Endothelial cell of umbilical vein (primary cell): ENCODE measurements at regions not wholly inside any gene's neighbourhood (a gene's known extent, or its start where the extent isn't known, plus 50 kb on each side); places are given as distances from the start of the nearest gene placed in this dataset.
"Not testable (repeated sequence)": the region's sequence is repeated elsewhere in the genome, so short reads cannot be mapped to it uniquely, and the experiment has no call there.

Experiments used
- BruUV-seq: library from RNA; stranded (reverse); fragments of 400-500 nt; replicated peaks from 2 replicates; lab custom pipeline; 2021; lab: Mats Ljungman, UMichigan
- CTCF ChIA-PET: fragments of 300-600, 350-600 bp; sonication (Branson Sonifier 250); formaldehyde crosslinking; loops from one replicate; lab custom pipeline; 2021; ENCODE audit warnings: antibody characterized with exemption, inconsistent platforms; lab: Charles Lee
- POLR2A ChIA-PET: fragments of 300-600, 350-600 bp; sonication (Branson Sonifier 250); formaldehyde crosslinking; loops from one replicate; lab custom pipeline; 2021; ENCODE audit warnings: antibody characterized with exemption, inconsistent platforms; lab: Charles Lee
- DNase-seq: peaks from one replicate; pipeline ENCODE4 v3.0.0-alpha.2; 2011; ENCODE audit warnings: low read depth, low spot score
- FAIRE-seq: peaks from 2 replicates; lab custom pipeline; 2011; peaks lifted over from hg19 to GRCh38; lab: Jason Lieb, UNC
- H2AFZ ChIP-seq: 2 replicates; pipeline ENCODE4 v1.6.0; 2012; ENCODE audit warnings: low read depth, low read length, control low read depth, inconsistent platforms
- H3K27ac ChIP-seq: 2 replicates; pipeline ENCODE4 v1.5.1; 2011; ENCODE audit warnings: low read depth, mild to moderate bottlenecking, control low read depth, low read length, moderate library complexity; ENCODE audit not compliant: insufficient read depth
- H3K27me3 ChIP-seq, 2 experiments: 2 replicates each; pipeline versions ENCODE4 v1.6.0 to v1.6.1; 2011; ENCODE audit warnings: low read length in 2 of 2, mixed read lengths in 1 of 2; ENCODE audit not compliant: control insufficient read depth in 2 of 2, insufficient read depth in 2 of 2
- H3K36me3 ChIP-seq, 2 experiments: 2 replicates in 1 of 2; 3 replicates in 1 of 2; pipeline ENCODE4 v1.5.1; 2011; ENCODE audit warnings: low read length in 2 of 2, mild to moderate bottlenecking in 1 of 2, moderate library complexity in 1 of 2; ENCODE audit not compliant: control insufficient read depth in 2 of 2, insufficient read depth in 2 of 2; ENCODE audit errors: extremely low read depth in 1 of 2
- H3K4me1 ChIP-seq: 3 replicates; pipeline ENCODE4 v1.5.1; 2011; ENCODE audit warnings: mild to moderate bottlenecking, low read length; ENCODE audit not compliant: control insufficient read depth, insufficient read depth; ENCODE audit errors: extremely low read depth
- H3K4me2 ChIP-seq: 2 replicates; pipeline ENCODE4 v1.6.1; 2011; ENCODE audit warnings: low read length, control low read depth, mixed read lengths; ENCODE audit not compliant: insufficient read depth
- H3K4me3 ChIP-seq, 3 experiments: fragments of 200-600 bp in 1 of 3; sonication (generic), shearing (Covaris generic) in 1 of 3; replicated peaks in 1 of 3; 2 replicates each; pipeline ENCODE4 v1.5.1; 2011 to 2016; ENCODE audit warnings: control low read depth in 3 of 3, low read length in 3 of 3, mild to moderate bottlenecking in 2 of 3, inconsistent platforms in 1 of 3, low read depth in 1 of 3, moderate library complexity in 1 of 3; ENCODE audit not compliant: insufficient read depth in 1 of 3
- H3K79me2 ChIP-seq: 2 replicates; pipeline ENCODE4 v1.6.0; 2012; ENCODE audit warnings: low read length, inconsistent platforms; ENCODE audit not compliant: control insufficient read depth, insufficient read depth
- H3K9ac ChIP-seq: replicated peaks from 2 replicates; pipeline ENCODE3; 2011; ENCODE audit warnings: low read length, control low read depth; ENCODE audit not compliant: insufficient read depth; ENCODE audit errors: extremely low read depth
- H3K9me1 ChIP-seq: replicated peaks from 3 replicates; pipeline ENCODE4 v1.6.0; 2011; ENCODE audit warnings: mild to moderate bottlenecking, low read length; ENCODE audit not compliant: control insufficient read depth, insufficient read depth; ENCODE audit errors: extremely low read depth
- H3K9me3 ChIP-seq: replicated peaks from 2 replicates; pipeline ENCODE4 v1.5.1; 2012; ENCODE audit warnings: low read length, inconsistent platforms; ENCODE audit not compliant: control insufficient read depth, insufficient read depth
- H4K20me1 ChIP-seq: replicated peaks from 2 replicates; pipeline ENCODE3; 2011; ENCODE audit warnings: mild to moderate bottlenecking, low read length; ENCODE audit not compliant: control insufficient read depth, insufficient read depth; ENCODE audit errors: extremely low read depth
- CTCF ChIP-seq, 2 donors: IDR thresholded peaks; 1 replicate in 1 of 2; 2 replicates in 1 of 2; pipeline ENCODE4 v1.5.1; 2011; ENCODE audit warnings: low read length in 2 of 2, mild to moderate bottlenecking in 2 of 2, moderate library complexity in 2 of 2, control low read depth in 1 of 2, inconsistent platforms in 1 of 2, low read depth in 1 of 2; ENCODE audit not compliant: insufficient read depth in 1 of 2; ENCODE audit errors: extremely low read depth in 1 of 2
- EZH2 ChIP-seq: IDR thresholded peaks from 2 replicates; pipeline ENCODE4 v1.6.1; 2012; ENCODE audit warnings: borderline replicate concordance, low read depth, mild to moderate bottlenecking, moderate library complexity, low read length, inconsistent platforms; ENCODE audit not compliant: severe bottlenecking
- FOS ChIP-seq: IDR thresholded peaks from 2 replicates; pipeline ENCODE4 v1.6.1; 2011; ENCODE audit warnings: mild to moderate bottlenecking, low read length, moderate library complexity, borderline replicate concordance; ENCODE audit not compliant: insufficient read depth
- GATA2 ChIP-seq: IDR thresholded peaks from 2 replicates; pipeline ENCODE4 v1.7.0; 2011; ENCODE audit warnings: low read depth, mild to moderate bottlenecking, moderate library complexity, mixed read lengths, low read length; ENCODE audit not compliant: insufficient read length, insufficient read depth
- JUN ChIP-seq: IDR thresholded peaks from 2 replicates; pipeline ENCODE4 v1.6.1; 2011; ENCODE audit warnings: borderline replicate concordance, low read depth; ENCODE audit not compliant: insufficient read length, insufficient read depth
- MAX ChIP-seq: IDR thresholded peaks from 2 replicates; pipeline ENCODE4 v1.6.1; 2011; ENCODE audit not compliant: insufficient read depth, insufficient read length
- MYC ChIP-seq: IDR thresholded peaks from one replicate; pipeline ENCODE4 v1.6.1; 2011; ENCODE audit warnings: mild to moderate bottlenecking, low read depth, low read length
- POLR2A ChIP-seq: IDR thresholded peaks from 2 replicates; pipeline ENCODE4 v1.6.1; 2012; ENCODE audit warnings: low read depth, mild to moderate bottlenecking, control low read depth, low read length
- POLR2AphosphoS5 ChIP-seq: IDR thresholded peaks from 2 replicates; pipeline ENCODE4 v1.6.1; 2012; ENCODE audit warnings: low read depth, mild to moderate bottlenecking, control low read depth, low read length, moderate library complexity; ENCODE audit not compliant: insufficient read depth
- dilution Hi-C: fragments of 300-500 bp; cut with MboI; formaldehyde crosslinking; loops from one replicate; pipeline ENCODE4 v1.15.0; 2019; ENCODE audit warnings: low sequenced_read_pairs; ENCODE audit not compliant: extremely low pct_ligation_motif_present
- intact Hi-C: fragments of 100-400 bp; cut with micrococcal nuclease; formaldehyde crosslinking; loops from one replicate; pipeline ENCODE4 v1.10.0; 2022

- H3K9me3 ChIP-seq: no peaks in the 10 kb centered on the region
- H2AFZ ChIP-seq: no peak overlapping the region
- no peaks in the 10 kb centered on the region for H3K27me3 ChIP-seq
- H3K4me3 ChIP-seq: no peak overlapping the region
- BruUV-seq: no TSS peak
- intact Hi-C loops (no loop called here), dilution Hi-C loops (no loop called here)
- no peaks in the 10 kb centered on the region for H3K79me2 ChIP-seq
- no peak for TF ChIP-seq POLR2A
- TF ChIP-seq CTCF (IDR thresholded peaks at IDR 0.05; ENCODE audit: extremely low read depth in 1 of 2, insufficient read depth in 1 of 2, low read depth in 1 of 2, low read length in 2 of 2): no peak
- no peak for TF ChIP-seq GATA2
- TF ChIP-seq MYC: no peak
- TF ChIP-seq JUN: no peak
- no peak for TF ChIP-seq FOS
- TF ChIP-seq POLR2AphosphoS5: no peak
- no peak for TF ChIP-seq MAX
- no peak for TF ChIP-seq EZH2
- no peaks in the 10 kb centered on the region for H4K20me1 ChIP-seq
- FAIRE-seq: no peak
- POLR2A ChIA-PET: no interaction called here
- no peaks in the 10 kb centered on the region for H3K9me1 ChIP-seq
- H3K9ac ChIP-seq: no peak overlapping the region
- H3K27ac ChIP-seq: no peak overlapping the region
- H3K4me2 ChIP-seq: no peak overlapping the region
- CTCF ChIA-PET: no interaction called here
- no peaks in the 10 kb centered on the region for H3K36me3 ChIP-seq
- no peak for DNase-seq
- H3K4me1 ChIP-seq: no peaks in the 10 kb centered on the region
These were observed 1606.2 kb upstream of the PCDH7 start for GRCh38 chr4:29113960-29114359.

- H3K9me3 ChIP-seq, H3K4me3 ChIP-seq, POLR2A ChIA-PET, H3K27me3 ChIP-seq, FAIRE-seq, intact Hi-C loops, H3K79me2 ChIP-seq, CTCF ChIA-PET, H3K36me3 ChIP-seq, H4K20me1 ChIP-seq, H3K9me1 ChIP-seq, H3K4me2 ChIP-seq, dilution Hi-C loops, H3K27ac ChIP-seq, DNase-seq, H3K9ac ChIP-seq, H3K4me1 ChIP-seq, BruUV-seq, H2AFZ ChIP-seq: not testable (repeated sequence)
These were observed 1602.9 kb upstream of the PCDH7 start for GRCh38 chr4:29117231-29117722.
